Endodermal cell (in vitro differentiated cells): ENCODE measurements at regions not wholly inside any gene's neighbourhood (a gene's known extent, or its start where the extent isn't known, plus 50 kb on each side); places are given as distances from the start of the nearest gene placed in this dataset.
A peak's percentile ranks its signal among the peaks of the same experiment; 100 is the strongest.
"Not testable (repeated sequence)": the region's sequence is repeated elsewhere in the genome, so short reads cannot be mapped to it uniquely, and the experiment has no call there.

ENCODE experiments used
- DNase-seq: peaks from one replicate; pipeline ENCODE4 v3.0.0-alpha.2; 2017
- H3K27ac ChIP-seq: 2 replicates; pipeline ENCODE4 v1.5.1; 2013; ENCODE audit warnings: mild to moderate bottlenecking, low read depth, low read length, moderate library complexity
- H3K27me3 ChIP-seq: 2 replicates; pipeline ENCODE4 v1.6.1; 2013; ENCODE audit warnings: mild to moderate bottlenecking, low read length, moderate library complexity; ENCODE audit not compliant: insufficient read depth, control insufficient read depth, poor library complexity, severe bottlenecking
- H3K36me3 ChIP-seq: 2 replicates; pipeline ENCODE4 v1.7.0; 2013; ENCODE audit warnings: mild to moderate bottlenecking, low read length, moderate library complexity; ENCODE audit not compliant: control insufficient read depth, insufficient read depth
- H3K4me1 ChIP-seq: one replicate; pipeline ENCODE4 v1.7.0; 2013; ENCODE audit warnings: low read length; ENCODE audit not compliant: control insufficient read depth, insufficient read depth
- H3K4me3 ChIP-seq: 2 replicates; pipeline ENCODE4 v1.5.1; 2013; ENCODE audit warnings: mild to moderate bottlenecking, low read length, moderate library complexity
- H3K9ac ChIP-seq: 2 replicates; pipeline ENCODE4 v1.6.1; 2013; ENCODE audit warnings: mild to moderate bottlenecking, low read length, moderate library complexity; ENCODE audit not compliant: poor library complexity, severe bottlenecking; ENCODE audit errors: extremely low read depth
- H3K9me3 ChIP-seq: 2 replicates; pipeline ENCODE4 v1.6.1; 2013; ENCODE audit warnings: mild to moderate bottlenecking, low read length, moderate library complexity; ENCODE audit not compliant: control insufficient read depth
- H3K27ac Mint-ChIP-seq: 2 replicates; pipeline ENCODE4 v1.8.0; 2020; ENCODE audit warnings: mixed read lengths
- H3K27me3 Mint-ChIP-seq: 2 replicates; pipeline ENCODE4 v1.8.0; 2021; ENCODE audit warnings: mild to moderate bottlenecking, mixed read lengths; ENCODE audit not compliant: insufficient read depth
- H3K36me3 Mint-ChIP-seq: 2 replicates; pipeline ENCODE4 v1.8.0; 2020; ENCODE audit warnings: low read depth, mixed read lengths
- H3K4me1 Mint-ChIP-seq: 2 replicates; pipeline ENCODE4 v1.8.0; 2020; ENCODE audit warnings: mixed read lengths
- H3K4me3 Mint-ChIP-seq: 2 replicates; pipeline ENCODE4 v1.8.0; 2020; ENCODE audit warnings: mild to moderate bottlenecking, moderate library complexity, mixed read lengths
- H3K9me3 Mint-ChIP-seq: 2 replicates; pipeline ENCODE4 v1.8.0; 2020; ENCODE audit warnings: mild to moderate bottlenecking, mixed read lengths
- WGBS, 2 experiments: methylation state at CpG; one replicate each; pipeline versions ENCODE4 v1.1.5 to v1.1.7; 2013; ENCODE audit warnings: missing lambda C conversion rate in 2 of 2, mixed read lengths in 1 of 2; ENCODE audit not compliant: insufficient coverage in 1 of 2, insufficient read length in 1 of 2; 5-methylcytosine and 5-hydroxymethylcytosine counted together

DNA sequence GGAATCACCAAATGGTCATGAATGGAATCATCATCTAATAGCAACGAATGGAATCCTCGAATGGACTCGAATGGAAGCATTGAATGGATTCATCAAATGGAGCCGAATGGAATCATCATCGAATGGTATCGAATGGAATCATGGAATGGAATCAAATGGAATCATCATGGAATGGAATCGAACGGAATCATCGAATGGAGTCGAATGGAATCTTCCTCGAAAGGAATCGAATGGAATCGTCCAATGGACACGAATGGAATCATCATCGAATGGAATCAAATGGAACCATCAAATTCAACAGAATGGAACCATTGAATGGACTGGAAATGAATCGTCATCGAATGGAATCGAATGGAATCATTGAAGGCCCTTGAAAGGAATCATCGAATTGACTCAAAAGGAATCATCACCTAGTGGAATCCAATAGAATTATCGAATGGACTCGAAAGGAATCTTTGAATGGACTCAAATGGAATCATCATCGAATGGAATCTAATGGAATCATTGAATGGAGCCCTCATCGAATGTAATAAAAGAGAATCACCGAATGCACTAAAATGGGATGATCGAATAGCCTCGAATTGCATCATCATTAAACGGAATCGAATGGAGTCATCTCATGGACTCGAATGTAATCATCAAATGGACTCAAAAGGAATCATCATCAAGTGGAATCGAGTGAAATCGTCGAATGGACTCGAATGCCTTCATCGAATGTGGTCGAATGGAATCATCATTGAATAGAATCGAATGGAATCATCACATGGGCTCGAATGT lies 236.7 kb downstream of the SHCBP1 start:
- not testable (repeated sequence) for H3K4me1 ChIP-seq, H3K27ac Mint-ChIP-seq, H3K27me3 Mint-ChIP-seq, H3K4me1 Mint-ChIP-seq, H3K27me3 ChIP-seq, H3K4me3 ChIP-seq, H3K4me3 Mint-ChIP-seq, H3K27ac ChIP-seq, H3K36me3 ChIP-seq, H3K36me3 Mint-ChIP-seq, H3K9ac ChIP-seq
- peaks cover 30% of the 10 kb centered on the region for H3K9me3 Mint-ChIP-seq
- peak; percentile 54 for DNase-seq
- WGBS, 2 experiments = 78 to 84% methylated on average over 37 of the region's 37 CpGs
- peaks cover 34% of the 10 kb centered on the region for H3K9me3 ChIP-seq

GRCh38 chr16:46383581-46383980 lies 237.6 kb downstream of the SHCBP1 start:
- not testable (repeated sequence) for H3K9ac ChIP-seq, H3K27me3 Mint-ChIP-seq, DNase-seq, H3K27ac Mint-ChIP-seq, H3K4me1 Mint-ChIP-seq, H3K27me3 ChIP-seq, H3K27ac ChIP-seq, H3K36me3 Mint-ChIP-seq, H3K4me3 Mint-ChIP-seq, H3K4me1 ChIP-seq, H3K36me3 ChIP-seq, H3K4me3 ChIP-seq
- peaks cover 30% of the 10 kb centered on the region for H3K9me3 Mint-ChIP-seq
- H3K9me3 ChIP-seq = peaks cover 30% of the 10 kb centered on the region
- 74 to 78% methylated on average over 12 to 13 of the region's 16 CpGs for WGBS, 2 experiments

DNA sequence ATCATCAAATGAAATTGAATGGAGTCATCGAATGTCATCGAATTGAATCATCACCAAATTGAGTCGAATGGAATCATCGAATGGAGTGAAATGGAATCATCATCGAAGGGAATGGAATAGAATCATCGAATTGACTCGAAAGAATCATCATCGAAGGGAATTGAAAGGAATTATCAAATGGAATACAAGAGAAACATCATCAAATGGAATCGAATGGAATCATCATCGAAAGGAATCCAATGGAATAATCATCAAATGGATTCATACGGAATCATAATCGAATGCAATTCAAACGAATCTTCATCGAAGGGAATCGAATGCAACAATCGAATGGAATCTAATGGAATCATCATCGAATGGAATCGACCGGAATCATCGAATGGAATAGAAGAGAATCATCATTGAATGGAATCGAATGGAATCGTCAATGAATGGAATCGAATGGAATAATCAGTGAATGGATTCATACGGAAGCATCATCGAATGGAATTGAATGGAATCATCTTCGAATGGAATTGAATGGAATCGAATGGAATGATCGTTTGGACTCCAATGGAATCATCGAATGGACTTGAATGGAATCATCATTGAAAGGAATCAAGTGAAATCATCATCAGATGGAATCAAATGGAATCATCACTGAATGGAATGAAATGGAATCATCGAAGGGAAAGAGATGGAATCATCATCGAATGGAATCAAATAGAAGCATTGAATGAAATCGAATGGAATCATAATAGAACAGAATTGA lies 238.2 kb downstream of the SHCBP1 start:
- H3K27me3 ChIP-seq, H3K36me3 Mint-ChIP-seq, H3K27ac ChIP-seq, DNase-seq, H3K27me3 Mint-ChIP-seq, H3K9ac ChIP-seq, H3K4me3 Mint-ChIP-seq, H3K27ac Mint-ChIP-seq, H3K36me3 ChIP-seq, H3K4me1 ChIP-seq, H3K4me1 Mint-ChIP-seq, H3K4me3 ChIP-seq: not testable (repeated sequence)
- peaks cover 30% of the 10 kb centered on the region for H3K9me3 ChIP-seq
- 86 to 88% methylated on average over 29 to 32 of the region's 32 CpGs for WGBS, 2 experiments
- peaks cover 30% of the 10 kb centered on the region for H3K9me3 Mint-ChIP-seq

DNA sequence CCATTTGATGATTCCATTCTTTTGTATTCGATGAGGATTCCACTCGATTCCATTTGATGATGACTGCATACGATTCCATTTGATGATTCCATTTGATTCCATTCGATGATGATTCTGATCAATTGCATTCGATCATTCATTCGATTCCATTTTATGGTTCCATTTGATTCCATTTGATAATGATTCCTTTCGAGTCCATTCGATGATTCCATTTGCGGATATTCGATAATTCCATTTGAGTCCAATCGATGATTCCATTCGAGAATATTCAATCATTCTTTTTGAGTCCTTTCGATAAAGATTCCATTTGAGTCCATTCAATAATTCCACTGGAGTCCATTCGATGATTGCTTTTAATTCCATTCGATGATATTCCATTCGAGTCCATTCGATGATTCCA lies 239.1 kb downstream of the SHCBP1 start:
- not testable (repeated sequence) for H3K9ac ChIP-seq, H3K4me3 Mint-ChIP-seq, H3K36me3 Mint-ChIP-seq, H3K4me1 ChIP-seq, H3K4me1 Mint-ChIP-seq, DNase-seq, H3K36me3 ChIP-seq, H3K27me3 Mint-ChIP-seq, H3K27me3 ChIP-seq, H3K27ac ChIP-seq, H3K4me3 ChIP-seq, H3K27ac Mint-ChIP-seq
- peaks cover 26% of the 10 kb centered on the region for H3K9me3 ChIP-seq
- 88 to 93% methylated on average over 17 of the region's 17 CpGs for WGBS, 2 experiments
- H3K9me3 Mint-ChIP-seq = peaks cover 30% of the 10 kb centered on the region

GRCh38 chr16:46381344-46381743 lies 239.8 kb downstream of the SHCBP1 start:
- not testable (repeated sequence) for H3K27me3 ChIP-seq, H3K4me1 ChIP-seq, H3K27ac ChIP-seq, H3K4me1 Mint-ChIP-seq, H3K9ac ChIP-seq, H3K27me3 Mint-ChIP-seq, H3K4me3 ChIP-seq, H3K36me3 Mint-ChIP-seq, H3K4me3 Mint-ChIP-seq, H3K27ac Mint-ChIP-seq, H3K36me3 ChIP-seq, DNase-seq
- H3K9me3 Mint-ChIP-seq = peaks cover 30% of the 10 kb centered on the region
- WGBS, 2 experiments = 83 to 86% methylated on average over 17 of the region's 17 CpGs
- H3K9me3 ChIP-seq = peaks cover 25% of the 10 kb centered on the region
